T-helper 17 cell (primary cell): ENCODE measurements at regions not wholly inside any gene's neighbourhood (a gene's known extent, or its start where the extent isn't known, plus 50 kb on each side); places are given as distances from the start of the nearest gene placed in this dataset.
A peak's percentile ranks its signal among the peaks of the same experiment; 100 is the strongest.

Source experiments
- ATAC-seq: fragments of 150-1000 bp; cut with Tn5 transposase; 2 replicates; pipeline ENCODE4 v1.10.0; 2021; ENCODE audit warnings: mild to moderate bottlenecking, moderate library complexity
- DNase-seq, 3 donors: peaks; one replicate each; pipeline versions ENCODE4 v3.0.0 to v3.0.0-alpha.2; 2020 to 2021
- H3K9me3 ChIP-seq: one replicate; pipeline ENCODE4 v1.7.0; 2013; ENCODE audit warnings: low read length, mild to moderate bottlenecking; ENCODE audit not compliant: control insufficient read depth, poor library complexity, severe bottlenecking
- H3K27ac Mint-ChIP-seq: one replicate; pipeline ENCODE4 v1.8.0; 2022; ENCODE audit warnings: mild to moderate bottlenecking, moderate library complexity, mixed read lengths
- H3K27me3 Mint-ChIP-seq: one replicate; pipeline ENCODE4 v1.8.0; 2022; ENCODE audit warnings: mixed read lengths
- H3K36me3 Mint-ChIP-seq: one replicate; pipeline ENCODE4 v1.8.0; 2022; ENCODE audit warnings: low read depth, mixed read lengths
- H3K4me1 Mint-ChIP-seq: one replicate; pipeline ENCODE4 v1.8.0; 2022; ENCODE audit warnings: mild to moderate bottlenecking, mixed read lengths
- H3K4me3 Mint-ChIP-seq: one replicate; pipeline ENCODE4 v1.8.0; 2022; ENCODE audit warnings: mild to moderate bottlenecking, moderate library complexity, mixed read lengths

- Mint-ChIP-seq H3K27ac (no peak overlapping the region), H3K27me3 (peaks cover 12% of the 10 kb centered on the region), H3K4me3 (no peak overlapping the region), H3K4me1 (no peaks in the 10 kb centered on the region), H3K36me3 (no peaks in the 10 kb centered on the region)
- no peak for DNase-seq
- ATAC-seq = no peak
- H3K9me3 ChIP-seq = no peaks in the 10 kb centered on the region
Measured at GRCh38 chr12:127539226-127539858, 727.6 kb upstream of the TMEM132C start.

DNA sequence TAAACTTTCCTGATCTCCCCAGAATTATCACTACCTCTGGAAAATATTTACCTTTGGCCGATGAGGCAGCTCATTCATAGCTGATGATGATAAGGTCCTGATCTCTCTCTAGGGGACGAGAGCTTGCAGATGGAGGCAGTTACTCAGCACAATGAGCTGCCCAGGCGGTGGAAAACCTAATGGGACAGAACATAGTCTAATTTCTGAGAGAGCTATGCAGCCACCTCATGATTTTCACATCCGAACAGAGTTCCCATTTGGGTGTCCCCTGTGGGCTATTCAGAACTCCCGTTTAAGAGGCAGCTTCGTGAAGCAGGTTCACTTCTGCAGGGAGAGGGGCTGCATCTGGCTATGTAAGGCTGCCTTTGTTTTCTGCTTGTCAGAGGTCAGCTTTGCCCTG lies 724.6 kb upstream of the TMEM132C start:
- H3K9me3 ChIP-seq = no peaks in the 10 kb centered on the region
- DNase-seq = no peak
- no peaks in the 10 kb centered on the region for H3K4me1 Mint-ChIP-seq
- no peaks in the 10 kb centered on the region for H3K36me3 Mint-ChIP-seq
- ATAC-seq = no peak
- no peak overlapping the region for H3K27ac Mint-ChIP-seq
- no peak overlapping the region for H3K4me3 Mint-ChIP-seq
- H3K27me3 Mint-ChIP-seq = peaks cover 12% of the 10 kb centered on the region

GRCh38 chr12:127542931-127543330 lies 724.0 kb upstream of the TMEM132C start:
- ATAC-seq (no peak), DNase-seq (no peak)
- H3K36me3 Mint-ChIP-seq = no peaks in the 10 kb centered on the region
- H3K9me3 ChIP-seq = no peaks in the 10 kb centered on the region
- H3K27me3 Mint-ChIP-seq = peaks cover 12% of the 10 kb centered on the region
- no peaks in the 10 kb centered on the region for H3K4me1 Mint-ChIP-seq
- no peak overlapping the region for H3K27ac Mint-ChIP-seq
- H3K4me3 Mint-ChIP-seq = no peak overlapping the region

DNA sequence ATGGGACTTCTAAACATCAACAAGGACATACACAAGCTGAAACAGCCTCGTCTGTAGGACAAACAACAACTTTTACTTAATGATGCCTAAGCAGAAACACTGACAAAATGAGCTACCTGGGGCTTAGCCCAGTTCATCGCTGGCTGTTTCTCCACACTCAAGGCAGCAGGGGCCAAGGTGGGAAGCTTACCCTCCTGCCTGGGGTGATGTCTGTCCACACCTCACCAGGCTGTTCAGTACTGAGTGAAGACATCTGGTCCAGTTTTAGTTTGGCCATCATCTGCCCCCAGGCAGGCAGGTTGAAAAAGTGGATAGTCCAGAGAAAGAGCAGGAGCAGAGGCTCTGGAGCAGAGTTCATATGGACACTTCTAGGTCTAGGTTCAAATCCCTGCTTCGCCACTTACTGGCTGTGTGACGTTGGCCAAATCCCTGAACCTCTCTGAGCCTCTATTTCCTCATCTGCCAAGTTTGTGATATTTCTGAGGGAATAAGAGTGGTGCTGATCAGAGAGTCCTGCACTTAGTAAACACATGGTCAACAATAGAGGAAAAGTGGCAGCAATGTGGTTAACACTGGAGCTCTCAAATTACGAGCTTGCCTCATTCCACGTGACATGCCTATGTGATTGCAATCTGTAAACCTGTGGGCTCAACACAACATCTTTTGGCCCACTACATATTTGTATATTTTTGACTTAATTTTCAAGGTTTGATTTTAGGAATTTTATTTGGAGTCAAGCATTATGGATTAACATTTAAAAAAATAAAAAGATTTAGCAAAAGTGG lies 720.1 kb upstream of the TMEM132C start:
- DNase-seq (no peak), ATAC-seq (no peak)
- no peaks in the 10 kb centered on the region for H3K36me3 Mint-ChIP-seq
- H3K27me3 Mint-ChIP-seq = peaks cover 6% of the 10 kb centered on the region
- no peak overlapping the region for H3K4me3 Mint-ChIP-seq
- H3K27ac Mint-ChIP-seq = no peak overlapping the region
- no peaks in the 10 kb centered on the region for H3K9me3 ChIP-seq
- no peaks in the 10 kb centered on the region for H3K4me1 Mint-ChIP-seq

- H3K36me3 Mint-ChIP-seq = no peaks in the 10 kb centered on the region
- no peak overlapping the region for H3K27ac Mint-ChIP-seq
Measured at GRCh38 chr12:127548123-127548553, 718.8 kb upstream of the TMEM132C start.

DNA sequence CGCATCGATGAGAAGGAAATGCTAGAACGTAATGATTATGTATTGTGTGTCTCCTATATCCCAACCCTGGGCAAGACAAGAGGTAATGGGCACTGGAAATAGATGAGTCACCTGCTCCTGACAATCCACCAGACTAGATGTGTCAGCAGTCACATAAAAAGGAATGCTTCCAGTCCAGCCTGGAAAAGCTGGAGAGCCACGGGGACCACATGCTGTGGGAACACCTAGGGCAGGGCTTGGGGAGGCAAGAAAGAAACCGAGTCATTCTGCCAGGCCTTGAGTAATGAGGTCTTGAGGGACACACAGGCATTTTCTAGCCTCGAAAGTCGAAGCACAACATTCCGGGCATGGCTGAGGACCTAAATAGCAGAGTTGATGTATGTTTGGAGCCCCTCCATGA lies 716.7 kb upstream of the TMEM132C start:
- Mint-ChIP-seq H3K4me3 (no peak overlapping the region), H3K27ac (no peak overlapping the region), H3K4me1 (no peaks in the 10 kb centered on the region), H3K36me3 (no peaks in the 10 kb centered on the region), H3K27me3 (no peaks in the 10 kb centered on the region)
- DNase-seq (no peak), ATAC-seq (no peak)
- H3K9me3 ChIP-seq = no peaks in the 10 kb centered on the region

More at GRCh38 chr12:127548123-127548553, 718.8 kb upstream of the TMEM132C start:
- no peaks in the 10 kb centered on the region for H3K4me1 Mint-ChIP-seq
- no peaks in the 10 kb centered on the region for H3K9me3 ChIP-seq
- DNase-seq (no peak), ATAC-seq (no peak)
- H3K4me3 Mint-ChIP-seq = no peak overlapping the region
- no peaks in the 10 kb centered on the region for H3K27me3 Mint-ChIP-seq

GRCh38 chr12:127552838-127553237 lies 714.1 kb upstream of the TMEM132C start:
- no peaks in the 10 kb centered on the region for H3K4me1 Mint-ChIP-seq
- no peaks in the 10 kb centered on the region for H3K36me3 Mint-ChIP-seq
- no peak overlapping the region for H3K27ac Mint-ChIP-seq
- H3K9me3 ChIP-seq = no peaks in the 10 kb centered on the region
- H3K27me3 Mint-ChIP-seq = no peaks in the 10 kb centered on the region
- no peak for ATAC-seq
- DNase-seq = no peak
- H3K4me3 Mint-ChIP-seq = no peak overlapping the region

DNA sequence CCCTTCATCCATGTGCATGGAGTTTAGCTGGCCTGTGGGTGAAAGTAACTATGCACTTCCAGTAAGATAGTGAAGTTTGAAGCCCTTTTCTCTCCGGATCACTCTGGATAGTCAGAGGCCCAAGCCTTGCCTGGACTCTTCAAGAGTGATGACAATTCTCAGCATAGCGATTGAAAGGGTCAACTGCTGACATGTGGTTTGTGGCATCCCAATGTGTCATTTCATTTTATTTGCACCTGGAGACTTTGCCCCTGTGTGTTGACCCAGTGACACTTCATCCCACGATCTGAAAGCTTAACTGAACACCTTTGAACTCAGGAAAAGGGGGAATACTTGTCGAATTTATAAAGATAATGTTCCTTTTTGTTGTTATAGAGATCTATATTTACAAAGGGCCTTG lies 711.9 kb upstream of the TMEM132C start:
- H3K4me3 Mint-ChIP-seq = no peak overlapping the region
- peaks cover 7% of the 10 kb centered on the region for H3K4me1 Mint-ChIP-seq
- ATAC-seq = no peak
- H3K27ac Mint-ChIP-seq = no peak overlapping the region
- H3K27me3 Mint-ChIP-seq = no peaks in the 10 kb centered on the region
- no peaks in the 10 kb centered on the region for H3K36me3 Mint-ChIP-seq
- DNase-seq = no peak
- H3K9me3 ChIP-seq = no peaks in the 10 kb centered on the region

DNA sequence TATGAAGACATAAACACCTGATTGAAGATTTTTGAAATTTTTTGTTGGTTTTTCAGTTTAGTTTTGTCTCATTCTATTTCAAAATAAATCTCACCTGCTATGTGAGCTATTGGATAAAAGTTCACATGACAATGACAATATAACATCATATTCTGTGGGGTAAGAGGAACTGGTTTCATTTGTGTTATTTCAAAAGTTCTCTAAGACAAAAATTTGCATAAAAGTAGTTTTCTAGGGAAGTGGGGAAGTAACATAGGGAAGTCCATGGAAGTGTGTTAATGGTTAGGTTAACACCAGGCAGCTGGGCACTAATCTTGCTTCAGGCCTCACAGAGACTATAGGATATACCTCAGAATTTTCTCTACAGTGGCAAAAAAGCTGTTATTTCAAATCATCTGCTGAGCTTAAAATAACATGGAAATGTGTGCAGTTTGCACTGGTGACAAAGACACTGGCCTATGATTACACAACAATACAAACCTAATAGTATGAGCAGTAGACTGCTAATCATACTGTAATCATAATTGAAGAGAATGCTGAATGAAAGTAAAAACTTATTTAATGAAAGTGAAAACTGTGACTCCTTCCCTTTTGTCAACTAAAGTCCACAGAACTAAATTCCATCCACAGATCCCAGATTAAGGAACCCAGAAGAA lies 710.6 kb upstream of the TMEM132C start:
- Mint-ChIP-seq H3K27ac (no peak overlapping the region), H3K27me3 (no peaks in the 10 kb centered on the region), H3K4me1 (peaks cover 7% of the 10 kb centered on the region), H3K4me3 (no peak overlapping the region), H3K36me3 (no peaks in the 10 kb centered on the region)
- DNase-seq (no peak), ATAC-seq (no peak)
- no peaks in the 10 kb centered on the region for H3K9me3 ChIP-seq

- no peak for DNase-seq
- no peaks in the 10 kb centered on the region for H3K9me3 ChIP-seq
- no peaks in the 10 kb centered on the region for H3K27me3 Mint-ChIP-seq
- H3K27ac Mint-ChIP-seq = peak overlapping the region; percentile 91
- ATAC-seq = no peak
- no peak overlapping the region for H3K4me3 Mint-ChIP-seq
- peaks cover 7% of the 10 kb centered on the region for H3K4me1 Mint-ChIP-seq
- no peaks in the 10 kb centered on the region for H3K36me3 Mint-ChIP-seq
Measured at GRCh38 chr12:127558361-127558760, 708.6 kb upstream of the TMEM132C start.

DNA sequence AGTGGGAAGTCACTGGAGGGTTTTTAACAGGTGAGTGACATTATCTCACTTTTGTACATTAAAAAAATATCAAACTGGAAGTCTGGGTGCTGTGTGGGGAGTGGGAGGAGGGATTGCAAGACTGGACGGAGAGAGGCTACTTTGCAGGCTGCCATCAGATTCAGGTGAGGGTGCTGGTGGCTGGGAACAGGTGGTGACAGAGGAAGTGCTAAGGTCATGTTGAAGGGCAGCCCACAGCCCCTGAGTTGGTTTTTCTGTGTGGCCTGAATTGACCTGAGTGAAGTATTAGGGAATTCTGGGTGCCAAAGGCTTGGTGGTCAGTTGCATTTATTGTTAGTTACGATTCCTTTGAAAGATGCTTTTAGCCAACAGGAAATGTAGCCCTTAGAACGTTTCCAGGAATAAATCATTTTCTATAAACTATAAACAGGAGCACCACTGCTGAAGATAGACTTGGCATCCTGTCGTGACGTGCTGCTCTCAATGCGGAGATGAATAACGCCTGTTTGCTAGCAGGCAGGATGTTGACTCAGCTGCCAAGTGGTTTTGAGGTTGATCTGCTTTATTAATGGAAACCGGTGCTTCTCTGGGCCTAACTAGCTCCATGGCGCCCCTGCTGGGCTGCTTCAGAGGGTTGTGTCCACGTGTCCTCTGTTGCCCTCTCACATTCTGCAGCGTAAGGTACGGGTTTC lies 707.5 kb upstream of the TMEM132C start:
- peak; percentile 12 to 43 (median 33) for DNase-seq
- Mint-ChIP-seq H3K4me3 (no peak overlapping the region), H3K36me3 (no peaks in the 10 kb centered on the region), H3K27ac (peak overlapping the region; percentile 91), H3K27me3 (no peaks in the 10 kb centered on the region), H3K4me1 (peaks cover 7% of the 10 kb centered on the region)
- H3K9me3 ChIP-seq = no peaks in the 10 kb centered on the region
- peak; percentile 95 for ATAC-seq

GRCh38 chr12:127560041-127560478 lies 706.9 kb upstream of the TMEM132C start:
- Mint-ChIP-seq H3K27ac (peak overlapping the region; percentile 91), H3K27me3 (no peaks in the 10 kb centered on the region), H3K4me1 (peaks cover 7% of the 10 kb centered on the region), H3K4me3 (no peak overlapping the region), H3K36me3 (no peaks in the 10 kb centered on the region)
- no peaks in the 10 kb centered on the region for H3K9me3 ChIP-seq
- ATAC-seq = no peak
- DNase-seq = no peak

DNA sequence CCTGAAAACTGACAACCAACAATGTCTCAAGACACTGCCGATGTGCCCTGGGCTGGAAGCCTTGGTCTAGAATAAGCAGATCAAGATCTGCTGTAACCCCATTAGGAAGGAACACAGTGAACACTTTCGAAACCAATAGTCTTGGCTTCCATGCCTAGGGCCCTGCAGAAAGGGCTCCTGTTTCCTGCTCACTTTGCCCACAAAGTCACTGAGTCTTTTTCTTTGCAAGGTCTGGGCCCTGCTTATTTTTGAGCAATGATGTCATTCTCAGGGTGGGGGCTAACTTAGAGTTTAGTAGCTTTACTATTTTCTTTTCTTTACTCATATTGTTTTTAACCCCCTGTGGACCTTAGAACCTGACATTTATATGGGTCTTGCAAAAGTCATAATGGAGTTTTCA lies 704.2 kb upstream of the TMEM132C start:
- H3K4me1 Mint-ChIP-seq = peaks cover 7% of the 10 kb centered on the region
- no peaks in the 10 kb centered on the region for H3K27me3 Mint-ChIP-seq
- DNase-seq (no peak), ATAC-seq (no peak)
- no peak overlapping the region for H3K27ac Mint-ChIP-seq
- H3K9me3 ChIP-seq = no peaks in the 10 kb centered on the region
- H3K4me3 Mint-ChIP-seq = no peak overlapping the region
- H3K36me3 Mint-ChIP-seq = no peaks in the 10 kb centered on the region
